ENCODE measurements at regions not wholly inside any gene's neighbourhood (a gene's known extent, or its start where the extent isn't known, plus 50 kb on each side); places are given as distances from the start of the nearest gene placed in this dataset.

GRCh38 chr12:105948331-105948730, 190.4 kb downstream of the NUAK1 start:
- H3K27me3 Mint-ChIP-seq: peaks cover 0 to 32% of the 10 kb centered on the region in 2 donors
- no peaks in the 10 kb centered on the region for H3K36me3 Mint-ChIP-seq (ENCODE audit: insufficient read depth)
- H3K4me3 Mint-ChIP-seq: no peak overlapping the region
- H3K9me3 Mint-ChIP-seq: peaks cover 0 to 2% of the 10 kb centered on the region in 2 donors
- peaks cover 0 to 3% of the 10 kb centered on the region in 2 donors for H3K4me1 Mint-ChIP-seq (ENCODE audit: low read depth in 2 of 2)
- H3K27ac Mint-ChIP-seq: no peak overlapping the region
- no peak for ATAC-seq (replicated peaks)
- DNase-seq: no peak

GRCh38 chr12:105949391-105949790, 189.4 kb downstream of the NUAK1 start:
- DNase-seq: no peak
- Mint-ChIP-seq H3K27ac (no peak overlapping the region), H3K4me3 (no peak overlapping the region), H3K9me3 (no peaks in the 10 kb centered on the region), H3K4me1 (ENCODE audit: low read depth in 2 of 2) (peaks cover 0 to 3% of the 10 kb centered on the region in 2 donors), H3K36me3 (ENCODE audit: insufficient read depth) (no peaks in the 10 kb centered on the region), H3K27me3 (peaks cover 0 to 28% of the 10 kb centered on the region in 2 donors)
- no peak for ATAC-seq (replicated peaks)

- peaks cover 0 to 8% of the 10 kb centered on the region in 2 donors for H3K4me1 Mint-ChIP-seq (ENCODE audit: low read depth in 2 of 2)
- no peak overlapping the region for H3K4me3 Mint-ChIP-seq
- ATAC-seq (replicated peaks): no peak
- H3K9me3 Mint-ChIP-seq: no peaks in the 10 kb centered on the region
- H3K27ac Mint-ChIP-seq: no peak overlapping the region
- peaks cover 3% of the 10 kb centered on the region for H3K36me3 Mint-ChIP-seq (ENCODE audit: insufficient read depth)
- no peak for DNase-seq
- H3K27me3 Mint-ChIP-seq: peaks cover 5 to 26% of the 10 kb centered on the region in 2 donors
Measured at GRCh38 chr12:105951732-105952131, 187.0 kb downstream of the NUAK1 start.

GRCh38 chr12:105954951-105955931, 183.5 kb downstream of the NUAK1 start:
- peak overlapping the region in 1 of 2 donors; percentile 41 for H3K27ac Mint-ChIP-seq
- peaks cover 2 to 11% of the 10 kb centered on the region in 2 donors for H3K4me1 Mint-ChIP-seq (ENCODE audit: low read depth in 2 of 2)
- no peak for DNase-seq
- H3K9me3 Mint-ChIP-seq: no peaks in the 10 kb centered on the region
- peak; percentile 10 for ATAC-seq (replicated peaks)
- H3K27me3 Mint-ChIP-seq: peaks cover 5 to 12% of the 10 kb centered on the region in 2 donors
- peak overlapping the region in 1 of 2 donors; percentile 15 for H3K4me3 Mint-ChIP-seq
- H3K36me3 Mint-ChIP-seq (ENCODE audit: insufficient read depth): peaks cover 3% of the 10 kb centered on the region

- DNase-seq: no peak
- no peak for ATAC-seq (replicated peaks)
- peaks cover 3% of the 10 kb centered on the region for H3K36me3 Mint-ChIP-seq (ENCODE audit: insufficient read depth)
- H3K9me3 Mint-ChIP-seq: no peaks in the 10 kb centered on the region
- peaks cover 2 to 11% of the 10 kb centered on the region in 2 donors for H3K4me1 Mint-ChIP-seq (ENCODE audit: low read depth in 2 of 2)
- H3K27ac Mint-ChIP-seq: peak overlapping the region in 1 of 2 donors; percentile 65
- peaks cover 5 to 12% of the 10 kb centered on the region in 2 donors for H3K27me3 Mint-ChIP-seq
- no peak overlapping the region for H3K4me3 Mint-ChIP-seq
Measured at GRCh38 chr12:105955976-105956375, 182.8 kb downstream of the NUAK1 start.

- Mint-ChIP-seq H3K9me3 (no peaks in the 10 kb centered on the region), H3K4me1 (ENCODE audit: low read depth in 2 of 2) (peaks cover 2 to 10% of the 10 kb centered on the region in 2 donors), H3K27me3 (peaks cover 5 to 12% of the 10 kb centered on the region in 2 donors), H3K27ac (peak overlapping the region in 1 of 2 donors; percentile 65), H3K4me3 (no peak overlapping the region), H3K36me3 (ENCODE audit: insufficient read depth) (peaks cover 3% of the 10 kb centered on the region)
- DNase-seq: no peak
- no peak for ATAC-seq (replicated peaks)
Measured at GRCh38 chr12:105956662-105957457, 181.9 kb downstream of the NUAK1 start.

GRCh38 chr12:105960319-105961083, 178.3 kb downstream of the NUAK1 start:
- H3K27me3 Mint-ChIP-seq: peaks cover 2 to 12% of the 10 kb centered on the region in 2 donors
- peaks cover 2 to 4% of the 10 kb centered on the region in 2 donors for H3K4me1 Mint-ChIP-seq (ENCODE audit: low read depth in 2 of 2)
- ATAC-seq (replicated peaks) (peak; percentile 79), DNase-seq (no peak)
- no peaks in the 10 kb centered on the region for H3K36me3 Mint-ChIP-seq (ENCODE audit: insufficient read depth)
- H3K27ac Mint-ChIP-seq: peak overlapping the region; percentile 30 to 68
- H3K4me3 Mint-ChIP-seq: peak overlapping the region in 1 of 2 donors; percentile 23
- H3K9me3 Mint-ChIP-seq: no peaks in the 10 kb centered on the region

- Mint-ChIP-seq H3K27ac (peak overlapping the region in 1 of 2 donors; percentile 68), H3K4me3 (no peak overlapping the region), H3K4me1 (ENCODE audit: low read depth in 2 of 2) (peaks cover 2% of the 10 kb centered on the region in 2 donors), H3K27me3 (no peaks in the 10 kb centered on the region), H3K36me3 (ENCODE audit: insufficient read depth) (no peaks in the 10 kb centered on the region), H3K9me3 (no peaks in the 10 kb centered on the region)
- no peak for DNase-seq
- no peak for ATAC-seq (replicated peaks)
Measured at GRCh38 chr12:105961821-105962671, 176.7 kb downstream of the NUAK1 start.

- ATAC-seq (replicated peaks) (no peak), DNase-seq (no peak)
- H3K27ac Mint-ChIP-seq: no peak overlapping the region
Measured at GRCh38 chr12:105967038-105967776, 171.5 kb downstream of the NUAK1 start.

GRCh38 chr12:105968025-105968424, 170.7 kb downstream of the NUAK1 start:
- Mint-ChIP-seq H3K9me3 (no peaks in the 10 kb centered on the region), H3K27me3 (no peaks in the 10 kb centered on the region), H3K4me1 (ENCODE audit: low read depth in 2 of 2) (no peaks in the 10 kb centered on the region), H3K36me3 (ENCODE audit: insufficient read depth) (no peaks in the 10 kb centered on the region), H3K27ac (no peak overlapping the region), H3K4me3 (no peak overlapping the region)
- no peak for DNase-seq
- no peak for ATAC-seq (replicated peaks)

More at GRCh38 chr12:105967038-105967776, 171.5 kb downstream of the NUAK1 start:
- Mint-ChIP-seq H3K27me3 (no peaks in the 10 kb centered on the region), H3K4me1 (ENCODE audit: low read depth in 2 of 2) (no peaks in the 10 kb centered on the region), H3K9me3 (no peaks in the 10 kb centered on the region), H3K4me3 (no peak overlapping the region), H3K36me3 (ENCODE audit: insufficient read depth) (no peaks in the 10 kb centered on the region)

GRCh38 chr12:105970885-105971284, 167.9 kb downstream of the NUAK1 start:
- no peak for ATAC-seq (replicated peaks)
- DNase-seq: no peak
- Mint-ChIP-seq H3K27ac (no peak overlapping the region), H3K4me3 (no peak overlapping the region), H3K36me3 (ENCODE audit: insufficient read depth) (no peaks in the 10 kb centered on the region), H3K27me3 (no peaks in the 10 kb centered on the region), H3K4me1 (ENCODE audit: low read depth in 2 of 2) (no peaks in the 10 kb centered on the region), H3K9me3 (no peaks in the 10 kb centered on the region)

GRCh38 chr12:105974738-105975137, 164.0 kb downstream of the NUAK1 start:
- Mint-ChIP-seq H3K4me3 (no peak overlapping the region), H3K4me1 (ENCODE audit: low read depth in 2 of 2) (no peaks in the 10 kb centered on the region), H3K9me3 (no peaks in the 10 kb centered on the region), H3K27me3 (no peaks in the 10 kb centered on the region), H3K36me3 (ENCODE audit: insufficient read depth) (no peaks in the 10 kb centered on the region), H3K27ac (no peak overlapping the region)
- DNase-seq: no peak
- no peak for ATAC-seq (replicated peaks)

All from effector memory CD8-positive, alpha-beta T cell (primary cell).